HL-60 (cell line): ENCODE measurements at regions not wholly inside any gene's neighbourhood (a gene's known extent, or its start where the extent isn't known, plus 50 kb on each side); places are given as distances from the start of the nearest gene placed in this dataset.

Experiments used
- DNase-seq, 2 experiments: peaks; one replicate each; pipeline ENCODE4 v3.0.0-alpha.2; 2010 to 2020; ENCODE audit warnings: low read depth in 1 of 2, low spot score in 1 of 2
- H3K27ac ChIP-seq: fragments of 250-450 bp; sonication (Bioruptor Pico); replicated peaks from 2 replicates; pipeline ENCODE4 v1.5.1; 2020; ENCODE audit warnings: mild to moderate bottlenecking, moderate library complexity
- H3K27me3 ChIP-seq: fragments of 250-450 bp; sonication (Bioruptor Pico); 2 replicates; pipeline ENCODE4 v1.5.1; 2021; ENCODE audit warnings: mild to moderate bottlenecking, moderate library complexity; ENCODE audit not compliant: insufficient read depth, poor library complexity, severe bottlenecking
- H3K4me3 ChIP-seq: replicated peaks from 2 replicates; pipeline ENCODE4 v1.5.1; 2011; ENCODE audit warnings: mild to moderate bottlenecking, control low read depth, low read length; ENCODE audit not compliant: insufficient read depth
- CTCF ChIP-seq: IDR thresholded peaks from one replicate; pipeline ENCODE4 v1.5.1; 2011; ENCODE audit warnings: low read length, control low read depth, inconsistent platforms; ENCODE audit not compliant: insufficient read depth
- GABPA ChIP-seq: IDR thresholded peaks from 2 replicates; pipeline ENCODE4 v1.6.1; 2012; ENCODE audit warnings: low read depth
- POLR2AphosphoS5 ChIP-seq: IDR thresholded peaks from 2 replicates; pipeline ENCODE4 v1.6.1; 2012; ENCODE audit warnings: low read depth
- REST ChIP-seq: IDR thresholded peaks from 2 replicates; pipeline ENCODE4 v1.6.1; 2012; ENCODE audit warnings: low read depth; ENCODE audit not compliant: insufficient replicate concordance
- SPI1 ChIP-seq: IDR thresholded peaks from 2 replicates; pipeline ENCODE4 v1.6.1; 2012; ENCODE audit warnings: low read depth, mild to moderate bottlenecking, borderline replicate concordance

DNA sequence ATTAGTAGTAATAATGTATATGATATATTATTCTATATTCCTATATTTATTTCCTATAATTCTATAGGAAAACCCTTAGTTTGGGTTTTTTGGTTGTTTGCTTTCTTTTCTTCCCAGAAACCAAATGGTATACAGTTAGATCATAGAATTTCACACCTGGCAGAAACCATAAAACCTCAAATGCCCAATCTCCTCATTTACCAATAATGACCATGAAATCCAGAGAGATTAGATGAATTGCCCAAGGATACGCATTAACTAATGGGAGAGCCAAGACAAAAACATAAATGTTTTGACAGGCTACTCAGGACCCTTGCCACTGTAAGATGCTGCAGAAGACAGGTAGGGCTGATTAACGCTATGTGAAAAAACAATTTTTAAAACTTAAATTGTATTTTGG is 158.7 kb upstream of the FST start:
- no peak overlapping the region for H3K27ac ChIP-seq
- no peak for DNase-seq
- no peak for TF ChIP-seq CTCF
- TF ChIP-seq POLR2AphosphoS5 = no peak
- TF ChIP-seq REST = no peak
- TF ChIP-seq SPI1 = no peak
- no peak for TF ChIP-seq GABPA
- no peak overlapping the region for H3K4me3 ChIP-seq
- H3K27me3 ChIP-seq = peaks cover 6% of the 10 kb centered on the region

- H3K4me3 ChIP-seq = no peak overlapping the region
- no peak for TF ChIP-seq REST
- DNase-seq = no peak
- H3K27ac ChIP-seq = no peak overlapping the region
- H3K27me3 ChIP-seq = peaks cover 6% of the 10 kb centered on the region
Measured at GRCh38 chr5:53322257-53322656, 158.2 kb upstream of the FST start.

GRCh38 chr5:53323511-53323910 is 156.9 kb upstream of the FST start:
- TF ChIP-seq CTCF (no peak), POLR2AphosphoS5 (no peak), SPI1 (no peak), REST (no peak), GABPA (no peak)
- no peak for DNase-seq
- no peak overlapping the region for H3K4me3 ChIP-seq
- H3K27ac ChIP-seq = no peak overlapping the region
- H3K27me3 ChIP-seq = peaks cover 6% of the 10 kb centered on the region
